Ovary (tissue), 7 donors: ENCODE measurements at regions not wholly inside any gene's neighbourhood (a gene's known extent, or its start where the extent isn't known, plus 50 kb on each side); places are given as distances from the start of the nearest gene placed in this dataset.

Experiments
- DNase-seq, 5 donors: peaks; one replicate each; pipeline ENCODE4 v3.0.0-alpha.2; 2019 to 2020
- H3K27ac ChIP-seq, 2 donors: fragments of 200-600 bp; one replicate each; pipeline versions ENCODE4 v1.5.1 to v1.8.0; 2019 to 2022
- H3K27me3 ChIP-seq: fragments of 200-600 bp; one replicate; pipeline ENCODE4 v1.8.0; 2022
- H3K36me3 ChIP-seq: fragments of 200-600 bp; sonication (generic); one replicate; pipeline ENCODE4 v1.5.1; 2019
- H3K4me1 ChIP-seq: one replicate; pipeline ENCODE4 v1.8.1; 2013; ENCODE audit warnings: mild to moderate bottlenecking, moderate library complexity; ENCODE audit not compliant: insufficient read depth
- H3K4me3 ChIP-seq: fragments of 200-600 bp; sonication (generic); one replicate; pipeline ENCODE4 v1.5.1; 2017
- H3K9me3 ChIP-seq, 2 donors: fragments of 200-600 bp in 1 of 2; sonication (generic) in 1 of 2; one replicate each; pipeline versions ENCODE4 v1.5.1 to v1.8.1; 2013 to 2019; ENCODE audit warnings: mild to moderate bottlenecking in 1 of 2, moderate library complexity in 1 of 2
- EP300 ChIP-seq: sonication (generic); formaldehyde crosslinking; IDR thresholded peaks from one replicate; pipeline ENCODE4 v1.6.1; 2017; ENCODE audit warnings: antibody characterized with exemption
- POLR2A ChIP-seq: fragments of 450-650 bp; IDR thresholded peaks from one replicate; pipeline ENCODE4 v1.6.1; 2017; ENCODE audit warnings: antibody characterized with exemption, mild to moderate bottlenecking, moderate library complexity
- whole genome bisulfite sequencing, 3 donors: extraction: QIAGEN DNeasy Blood & Tissue Kit in 1 of 3; methylation state at CpG; one replicate each; pipeline versions ENCODE4 v1.1.5 to v1.1.7; 2013 to 2017; 5-methylcytosine and 5-hydroxymethylcytosine counted together
- intact Hi-C, 4 donors: fragments of 100-400 bp; cut with DNase I; formaldehyde crosslinking; loops; one replicate each; pipeline versions ENCODE4 v1.11.0 to v1.15.1; 2022 to 2023
- TF ChIP-seq, protein P1 (sequence below), 3 donors: fragments of 450-650 bp in 2 of 3; fragments of 200-600 bp in 1 of 3; IDR thresholded peaks; one replicate each; pipeline versions ENCODE4 v1.5.1 to v1.8.0; 2016 to 2022; ENCODE audit warnings: antibody characterized with exemption in 3 of 3, mild to moderate bottlenecking in 1 of 3
- donor health status: DM: no; HTN: no; CAD: no; lungs with moderate emphysema.
- donor health status: DM: no; HTN: no; CAD: no.
- donor health status: Bipolar disorder and iron deficiency.
- donor health status: DM: no; HTN: no; CAD: no.
- donor health status: DM: yes; HTN: yes; CAD: no.

DNA sequence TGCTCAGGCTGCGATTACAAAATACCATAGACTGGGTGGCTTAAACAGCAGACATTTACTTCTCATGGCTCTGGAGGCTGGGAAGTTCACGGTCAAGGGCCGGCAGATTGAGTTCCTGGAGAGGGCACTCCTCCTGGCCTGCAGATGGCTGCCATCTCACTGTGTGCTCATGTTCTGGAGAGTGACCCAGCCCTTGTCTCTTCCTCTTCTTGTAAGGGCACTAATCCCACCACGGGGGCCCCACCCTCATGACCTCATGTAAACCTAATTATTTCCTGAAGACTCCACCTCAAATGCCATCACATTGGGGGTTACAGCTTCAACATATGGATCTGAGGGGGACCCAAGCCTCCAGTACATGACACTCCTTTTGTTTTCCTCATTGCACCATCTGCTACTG, 56.0 kb upstream of the CLDN10 start:
- no peaks in the 10 kb centered on the region for H3K27me3 ChIP-seq
- no peaks in the 10 kb centered on the region for H3K9me3 ChIP-seq
- TF ChIP-seq POLR2A, result no peak
- TF ChIP-seq, protein P1, sequence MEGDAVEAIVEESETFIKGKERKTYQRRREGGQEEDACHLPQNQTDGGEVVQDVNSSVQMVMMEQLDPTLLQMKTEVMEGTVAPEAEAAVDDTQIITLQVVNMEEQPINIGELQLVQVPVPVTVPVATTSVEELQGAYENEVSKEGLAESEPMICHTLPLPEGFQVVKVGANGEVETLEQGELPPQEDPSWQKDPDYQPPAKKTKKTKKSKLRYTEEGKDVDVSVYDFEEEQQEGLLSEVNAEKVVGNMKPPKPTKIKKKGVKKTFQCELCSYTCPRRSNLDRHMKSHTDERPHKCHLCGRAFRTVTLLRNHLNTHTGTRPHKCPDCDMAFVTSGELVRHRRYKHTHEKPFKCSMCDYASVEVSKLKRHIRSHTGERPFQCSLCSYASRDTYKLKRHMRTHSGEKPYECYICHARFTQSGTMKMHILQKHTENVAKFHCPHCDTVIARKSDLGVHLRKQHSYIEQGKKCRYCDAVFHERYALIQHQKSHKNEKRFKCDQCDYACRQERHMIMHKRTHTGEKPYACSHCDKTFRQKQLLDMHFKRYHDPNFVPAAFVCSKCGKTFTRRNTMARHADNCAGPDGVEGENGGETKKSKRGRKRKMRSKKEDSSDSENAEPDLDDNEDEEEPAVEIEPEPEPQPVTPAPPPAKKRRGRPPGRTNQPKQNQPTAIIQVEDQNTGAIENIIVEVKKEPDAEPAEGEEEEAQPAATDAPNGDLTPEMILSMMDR (IDR thresholded peaks at IDR 0.05), result no peak
- no peak for TF ChIP-seq EP300
- no peaks in the 10 kb centered on the region for H3K36me3 ChIP-seq
- intact Hi-C loops, result no loop called here
- DNase-seq, result no peak
- H3K4me3 ChIP-seq, result no peak overlapping the region
- no peak overlapping the region for H3K27ac ChIP-seq
- no peaks in the 10 kb centered on the region for H3K4me1 ChIP-seq
- WGBS, 3 donors, result 74 to 92% (median 84%) methylated on average over 4 of the region's 4 CpGs

DNA sequence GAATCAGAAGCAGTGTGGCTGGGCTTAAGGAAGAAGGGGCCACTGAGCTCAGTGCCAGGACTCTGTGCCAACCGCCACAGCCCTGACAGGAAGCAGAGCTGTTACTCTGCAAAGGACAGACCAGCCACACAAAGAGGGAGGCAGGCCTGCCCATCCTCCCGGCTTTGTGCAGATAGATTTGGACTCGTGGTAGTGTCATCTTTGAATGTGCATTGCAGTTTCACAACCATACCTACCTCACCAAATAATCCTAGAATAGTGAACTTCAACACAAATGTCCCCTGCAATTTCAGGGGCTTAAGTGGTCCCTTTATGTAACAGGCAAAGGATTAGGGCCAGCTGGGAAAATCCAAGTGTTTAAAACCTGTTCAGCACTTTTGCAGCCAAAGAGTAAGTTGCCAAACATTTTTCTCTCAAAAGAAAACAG, 55.1 kb upstream of the CLDN10 start:
- H3K36me3 ChIP-seq, result no peaks in the 10 kb centered on the region
- H3K27me3 ChIP-seq, result no peaks in the 10 kb centered on the region
- H3K27ac ChIP-seq, result no peak overlapping the region
- H3K4me3 ChIP-seq, result no peak overlapping the region
- no peaks in the 10 kb centered on the region for H3K4me1 ChIP-seq
- no peaks in the 10 kb centered on the region for H3K9me3 ChIP-seq
- 60 to 72% (median 69%) methylated on average over 3 of the region's 3 CpGs for WGBS, 3 donors
- intact Hi-C loops, result no loop called here
- no peak for DNase-seq
- TF ChIP-seq EP300 (no peak), POLR2A (no peak)
- TF ChIP-seq, protein P1 (IDR thresholded peaks at IDR 0.05), result no peak

DNA sequence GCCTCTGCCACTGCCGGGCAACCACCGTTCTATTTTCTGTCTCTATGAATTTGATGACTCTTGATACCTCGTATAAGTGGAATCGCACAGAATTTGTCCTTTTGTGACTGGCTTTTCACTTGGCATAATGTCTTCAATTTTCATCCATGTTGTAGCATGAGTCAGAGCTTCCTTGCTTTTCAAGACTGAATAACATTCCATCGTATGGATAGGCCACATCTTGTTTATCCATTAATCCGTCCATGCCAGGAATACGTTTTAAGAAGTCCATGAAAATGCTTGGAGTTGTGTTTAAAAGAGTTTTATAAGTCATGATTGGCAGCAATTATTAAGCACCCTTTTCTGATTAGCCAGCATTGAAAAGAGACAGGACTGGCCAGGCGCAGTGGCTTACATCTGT, 53.6 kb upstream of the CLDN10 start:
- intact Hi-C loops, result no loop called here
- TF ChIP-seq POLR2A (no peak), EP300 (no peak)
- TF ChIP-seq, protein P1 (IDR thresholded peaks at IDR 0.05), result no peak
- H3K27me3 ChIP-seq, result no peaks in the 10 kb centered on the region
- no peak overlapping the region for H3K4me3 ChIP-seq
- H3K9me3 ChIP-seq, result no peaks in the 10 kb centered on the region
- H3K27ac ChIP-seq, result no peak overlapping the region
- DNase-seq, result no peak
- no peaks in the 10 kb centered on the region for H3K36me3 ChIP-seq
- H3K4me1 ChIP-seq, result no peaks in the 10 kb centered on the region
- WGBS, 3 donors, result 90 to 93% (median 90%) methylated on average over 8 of the region's 8 CpGs

DNA sequence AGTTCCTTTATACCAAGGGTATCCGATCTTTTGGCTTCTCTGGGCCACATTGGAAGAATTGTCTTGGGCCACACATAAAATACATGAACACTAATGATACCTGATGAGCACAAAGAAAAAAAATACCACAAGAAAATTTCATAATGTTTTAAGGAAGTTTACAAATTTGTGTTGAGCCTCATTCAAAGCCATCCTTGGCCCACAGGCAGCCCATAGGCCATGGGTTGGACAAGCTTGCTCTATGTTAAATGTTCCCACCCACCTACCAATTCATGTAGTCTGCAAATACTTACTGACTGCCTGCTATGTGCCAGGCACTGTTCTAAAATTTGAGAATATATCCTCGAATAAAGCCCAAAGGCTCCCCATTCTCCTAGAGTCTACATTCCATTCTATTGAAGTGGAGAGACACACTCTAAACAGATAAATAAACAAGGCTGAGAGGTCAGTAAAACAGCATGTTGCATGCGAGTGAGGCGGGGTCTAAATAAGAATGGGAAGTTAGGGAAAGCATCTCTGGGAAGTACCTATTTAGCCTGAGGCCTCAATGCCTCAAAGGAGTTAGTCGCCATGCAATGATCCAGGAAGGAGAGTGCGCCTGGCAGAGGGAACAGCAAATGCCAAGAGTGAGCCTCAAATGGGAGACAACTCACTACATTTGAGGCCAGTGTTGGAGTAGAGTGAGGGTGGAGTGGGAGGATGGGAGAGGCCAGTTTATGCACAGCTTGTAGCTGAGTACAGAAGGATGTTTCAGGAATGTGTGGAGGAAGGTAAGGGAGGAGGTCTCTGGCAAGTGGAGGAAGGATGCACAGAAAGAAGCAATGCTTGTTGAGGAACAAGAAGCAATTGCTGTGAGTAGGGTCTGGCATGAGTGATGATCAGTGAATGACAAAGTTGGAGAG, 52.5 kb upstream of the CLDN10 start:
- intact Hi-C loops, result no loop called here
- 82 to 89% (median 86%) methylated on average over 6 of the region's 6 CpGs for WGBS, 3 donors
- Histone ChIP-seq H3K36me3 (no peaks in the 10 kb centered on the region), H3K27me3 (no peaks in the 10 kb centered on the region), H3K27ac (no peak overlapping the region), H3K4me1 (no peaks in the 10 kb centered on the region), H3K4me3 (no peak overlapping the region), H3K9me3 (no peaks in the 10 kb centered on the region)
- no peak for DNase-seq
- TF ChIP-seq POLR2A (no peak), EP300 (no peak)
- TF ChIP-seq, protein P1 (IDR thresholded peaks at IDR 0.05), result no peak
